IPS DF 19.7 (cell line): ENCODE measurements at regions not wholly inside any gene's neighbourhood (a gene's known extent, or its start where the extent isn't known, plus 50 kb on each side); places are given as distances from the start of the nearest gene placed in this dataset.
"Not testable (repeated sequence)": the region's sequence is repeated elsewhere in the genome, so short reads cannot be mapped to it uniquely, and the experiment has no call there.

ENCODE experiments used
- DNase-seq: peaks from one replicate; pipeline ENCODE4 v3.0.0-alpha.2; 2013; ENCODE audit warnings: low read depth, low spot score

DNA sequence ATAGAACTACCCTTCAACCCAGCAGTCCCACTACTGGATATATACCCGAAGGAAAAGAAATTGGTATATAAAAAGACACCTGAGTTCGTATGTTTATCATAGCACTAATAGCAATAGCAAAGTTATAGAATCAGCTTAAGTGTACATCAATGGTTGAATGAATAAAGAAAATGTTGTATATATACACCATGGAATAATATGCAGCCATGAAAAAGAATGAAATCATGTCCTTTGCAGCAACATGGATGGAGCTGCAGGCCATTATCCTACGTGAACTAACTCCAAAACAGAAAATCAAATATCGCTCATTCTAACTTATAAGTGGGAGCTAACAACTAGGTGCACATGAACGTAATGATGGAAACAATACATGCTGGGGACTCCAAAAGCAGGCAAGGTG lies 143.5 kb upstream of the GK2 start:
- DNase-seq = no peak

DNA sequence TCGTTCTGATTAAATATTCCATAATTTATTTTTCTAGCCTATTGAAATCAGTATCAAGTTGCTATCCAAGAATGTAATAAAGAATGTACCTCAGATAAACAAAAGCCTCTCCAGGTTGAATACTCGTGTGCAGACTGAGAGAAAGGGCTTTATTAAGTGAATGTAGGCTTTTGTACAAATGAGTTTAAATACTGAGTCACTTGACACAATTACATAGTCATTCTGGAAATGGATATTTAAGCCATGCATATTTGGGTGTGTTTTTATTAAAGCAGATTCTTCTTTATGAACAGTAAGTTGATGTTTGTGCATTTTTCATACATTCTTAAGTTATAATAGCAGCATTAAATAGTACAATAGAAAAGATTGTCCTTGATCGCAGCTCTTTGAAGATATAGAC lies 139.8 kb upstream of the GK2 start:
- DNase-seq = no peak

DNA sequence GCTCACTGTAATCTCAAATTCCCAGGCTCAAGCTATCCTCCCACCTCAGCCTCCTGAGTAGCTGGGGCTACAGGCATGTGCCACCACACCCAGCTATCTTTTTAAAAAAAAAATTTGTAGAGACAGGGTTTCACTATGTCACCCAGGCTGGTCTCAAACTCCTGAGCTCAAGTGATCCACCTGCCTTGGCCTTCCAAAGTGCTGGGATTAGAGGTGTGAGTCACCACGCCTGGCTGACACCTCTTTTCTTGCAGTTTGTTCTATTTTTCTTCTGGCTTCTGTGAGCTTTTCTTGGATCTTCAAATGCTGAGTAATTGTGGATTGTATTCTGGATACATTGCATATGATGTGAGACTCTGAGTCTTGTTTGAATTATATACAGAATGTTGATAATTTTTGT lies 137.3 kb upstream of the GK2 start:
- not testable (repeated sequence) for DNase-seq

DNA sequence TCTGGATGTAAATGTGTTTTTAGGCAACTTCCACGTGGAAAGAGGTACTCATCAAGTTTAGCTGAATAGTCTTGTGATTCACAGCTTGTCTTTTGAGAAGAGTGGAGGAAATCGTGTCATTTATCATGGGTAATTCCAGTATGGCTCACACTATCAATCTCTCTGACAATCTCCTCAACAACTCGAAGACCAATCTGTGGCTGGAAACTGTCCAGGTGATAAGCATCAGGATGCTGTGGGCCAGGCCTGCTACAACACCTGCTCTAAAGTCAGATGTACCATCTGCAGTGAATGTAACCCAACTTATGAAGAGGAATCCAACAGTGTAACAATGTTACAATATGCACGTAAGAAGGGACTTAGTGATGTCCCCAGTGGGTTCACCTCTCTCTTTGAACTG lies 132.1 kb upstream of the GK2 start:
- no peak for DNase-seq

DNA sequence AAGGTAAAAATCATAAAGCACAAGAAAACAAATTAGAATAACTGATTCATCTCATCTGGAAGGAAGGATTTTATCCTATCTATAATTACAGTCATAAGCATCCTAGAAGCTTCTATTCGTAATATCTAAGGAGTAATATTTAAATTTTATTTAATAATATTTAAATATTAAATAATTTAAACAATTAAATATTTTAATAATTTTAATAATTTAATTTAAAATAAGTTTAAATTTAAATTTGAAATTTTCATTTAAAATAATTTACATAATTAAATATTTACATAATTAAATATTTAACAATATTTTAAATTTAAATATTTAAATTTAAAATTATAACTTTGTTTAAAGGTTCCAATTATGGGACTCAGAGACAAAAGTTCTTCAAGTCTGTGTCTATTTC lies 127.5 kb upstream of the GK2 start:
- no peak for DNase-seq

DNA sequence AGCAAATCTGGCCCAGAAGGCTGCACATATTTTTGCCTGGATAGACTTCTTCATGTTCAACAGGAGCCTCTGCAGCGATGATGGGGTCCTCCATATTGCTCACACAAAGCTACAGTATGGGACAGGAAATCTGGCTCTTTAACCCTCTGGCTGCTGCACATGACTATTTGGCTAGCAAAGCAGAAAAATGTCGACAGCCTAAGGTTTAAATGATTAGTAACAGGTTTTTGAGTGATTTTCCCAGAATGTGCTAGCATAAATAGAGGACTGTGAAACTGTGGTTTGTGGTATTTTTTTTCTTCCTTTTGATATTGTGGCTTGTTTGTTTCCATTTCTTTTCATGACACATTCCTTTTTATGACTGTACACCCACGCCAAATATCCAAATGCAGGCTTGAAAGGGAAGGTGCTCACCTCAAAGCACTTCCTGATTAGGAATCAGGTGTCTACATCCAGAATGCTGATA lies 120.2 kb upstream of the GK2 start:
- DNase-seq = no peak

DNA sequence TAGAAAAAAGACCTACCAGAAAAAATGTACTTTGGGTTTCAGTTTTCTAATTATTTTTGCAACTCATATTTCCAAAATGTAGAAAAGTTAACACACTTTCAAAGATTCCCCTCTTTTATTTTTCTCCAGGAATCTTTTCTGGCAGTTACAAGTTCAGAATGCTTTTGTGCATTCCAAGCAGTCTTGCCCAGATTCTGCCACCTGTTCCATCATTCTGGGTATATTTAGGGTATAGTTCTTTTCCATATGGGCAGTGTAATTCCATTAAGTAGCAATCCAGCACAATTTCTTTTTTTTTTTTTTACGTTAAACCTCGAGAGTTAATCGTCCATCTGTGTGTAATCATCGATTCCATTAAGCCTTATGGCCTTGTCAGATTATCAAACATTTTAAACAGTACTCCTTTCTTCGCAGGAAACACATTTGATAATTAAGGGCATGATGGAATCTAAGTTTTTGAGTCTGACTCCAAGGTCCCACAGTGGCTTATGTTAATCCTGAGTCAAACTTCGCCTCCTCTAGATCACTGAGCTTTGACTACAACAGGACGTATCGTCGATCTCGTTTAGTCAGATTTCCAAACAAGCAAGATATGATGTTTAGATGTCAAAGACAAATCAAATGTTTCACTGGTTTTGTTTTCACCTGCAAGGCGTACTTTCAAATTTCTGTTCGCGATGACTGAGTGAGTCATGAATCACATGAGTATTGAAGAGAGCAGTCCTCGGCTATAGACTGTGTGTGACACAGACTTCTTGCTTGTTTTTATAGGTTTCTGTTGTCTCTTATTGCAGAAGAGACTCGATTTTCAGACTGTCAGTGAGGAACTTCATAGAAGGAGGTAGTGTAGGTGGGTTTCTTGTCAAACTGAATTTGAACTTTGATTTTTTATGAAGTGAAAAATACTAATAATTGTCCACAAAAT lies 118.9 kb upstream of the GK2 start:
- DNase-seq = no peak

DNA sequence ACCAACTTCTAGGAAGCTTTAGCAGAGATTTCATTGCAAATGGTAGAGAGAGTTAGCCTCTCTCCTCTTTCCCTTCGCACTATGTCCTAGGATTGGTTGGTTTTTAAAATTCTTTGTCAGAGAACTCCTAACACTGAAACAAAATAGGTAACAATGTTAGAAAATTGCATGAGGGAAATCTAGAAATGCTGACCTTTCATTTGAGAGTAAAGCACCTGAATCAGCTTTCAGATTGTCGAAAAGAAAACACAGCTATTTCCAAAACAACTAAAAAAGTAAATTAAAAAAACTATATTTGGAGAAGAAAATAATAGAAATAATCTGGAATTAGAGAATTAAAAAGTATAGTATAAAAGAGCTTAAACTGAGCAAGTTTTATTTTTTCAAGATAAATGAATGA lies 108.1 kb upstream of the GK2 start:
- no peak for DNase-seq

DNA sequence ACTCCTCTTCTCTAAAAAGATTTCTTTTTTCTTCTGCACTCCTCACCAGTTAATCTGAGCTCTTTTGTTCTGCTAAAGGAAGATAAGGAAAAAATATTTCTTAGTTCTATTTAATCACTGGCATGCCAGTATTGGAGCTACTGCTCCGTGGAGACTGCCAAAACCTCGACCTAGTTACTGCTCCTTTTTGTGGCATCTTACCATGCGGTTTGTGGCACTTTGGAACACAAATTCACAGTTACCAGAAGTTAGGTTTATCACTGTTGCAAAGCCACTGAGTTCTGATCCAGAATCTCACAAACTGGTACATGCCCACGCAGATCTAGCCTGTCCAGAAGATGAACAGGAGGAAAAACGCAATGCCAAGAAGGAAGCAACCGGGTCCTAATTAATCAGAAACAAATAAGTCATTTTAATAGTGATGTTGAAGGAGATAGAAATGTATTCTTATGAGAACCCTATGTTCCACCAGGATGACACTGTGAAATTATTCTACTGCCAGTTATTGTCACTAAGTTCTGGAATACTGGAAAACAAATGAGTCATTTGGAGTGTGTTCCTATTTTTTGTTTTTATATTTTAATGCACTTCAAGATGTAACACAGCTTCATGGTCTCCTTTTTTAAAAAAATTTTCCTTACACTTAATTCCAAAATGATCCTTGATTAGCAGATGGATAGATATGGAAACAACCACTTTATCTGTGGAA lies 106.7 kb upstream of the GK2 start:
- no peak for DNase-seq

DNA sequence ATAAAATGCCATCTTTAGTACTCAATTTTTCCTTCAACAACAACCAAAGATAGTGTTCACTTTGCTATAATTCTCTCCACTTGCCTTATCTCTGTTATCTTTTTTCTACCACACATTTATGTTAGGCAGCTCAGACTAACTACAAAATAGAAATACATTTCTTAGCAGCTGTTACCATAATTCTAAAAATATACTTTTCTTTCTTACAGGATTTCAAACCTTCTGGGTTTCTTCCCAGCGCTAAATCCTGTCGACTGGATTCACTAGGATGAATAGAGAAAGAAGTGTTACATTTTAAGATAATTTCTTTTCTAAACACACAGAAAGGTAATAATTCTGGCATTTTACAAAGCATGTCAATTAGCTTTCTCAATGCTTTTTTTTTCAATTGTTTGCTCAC lies 105.5 kb upstream of the GK2 start:
- no peak for DNase-seq

DNA sequence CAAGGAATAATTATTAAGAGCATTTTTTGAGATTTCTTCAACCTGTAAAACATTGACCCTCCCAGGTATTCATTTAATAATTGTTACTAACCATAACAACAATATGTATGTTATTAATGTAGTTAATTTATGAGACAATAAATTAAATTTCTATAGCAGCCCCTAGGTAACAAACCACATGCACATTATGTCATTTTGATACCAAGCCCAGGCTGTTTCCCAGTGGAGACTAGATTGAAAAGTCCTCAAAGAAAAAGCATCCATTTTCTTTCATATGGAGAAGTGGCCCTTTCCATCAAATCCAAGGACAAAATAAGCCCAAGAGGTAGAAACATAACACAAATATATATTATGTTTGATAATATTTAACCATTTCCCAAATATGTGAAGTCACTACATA lies 104.3 kb upstream of the GK2 start:
- no peak for DNase-seq

DNA sequence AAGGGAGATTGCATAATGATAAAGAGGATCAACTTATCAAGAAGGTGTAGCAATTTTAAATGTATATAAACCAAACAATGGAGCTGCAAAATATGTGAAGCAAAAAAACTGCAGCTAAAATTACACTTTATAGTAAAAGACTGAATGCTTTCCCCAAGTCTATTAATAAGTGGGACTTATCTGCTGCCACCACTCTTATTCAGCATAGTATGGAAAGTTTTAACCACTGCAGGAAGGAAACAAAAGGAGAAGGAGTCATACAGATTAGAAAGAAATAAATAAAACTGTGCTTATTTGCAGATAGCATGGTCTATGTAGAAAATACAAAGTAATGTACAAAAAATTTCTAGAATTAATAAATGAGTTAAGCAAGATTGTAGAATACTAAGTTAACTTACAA lies 94.1 kb upstream of the GK2 start:
- DNase-seq = no peak

DNA sequence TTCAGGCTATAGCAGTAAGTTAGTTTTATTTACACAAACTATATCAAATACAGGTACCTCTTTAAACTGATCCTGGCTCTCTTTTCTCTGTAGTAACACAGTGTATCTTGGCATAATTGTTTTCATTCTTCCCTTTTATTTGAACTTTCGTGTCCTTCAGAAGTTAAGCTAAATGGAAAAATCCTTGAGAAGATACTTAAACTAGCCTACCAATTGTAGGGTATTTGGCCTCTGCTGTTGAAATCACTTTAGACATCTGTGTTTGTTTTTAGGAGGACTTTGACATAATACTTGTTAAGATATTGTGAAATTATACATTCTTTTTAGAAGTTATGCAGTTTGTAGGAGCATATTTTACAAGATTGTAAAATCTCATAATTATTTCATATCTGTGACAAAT lies 90.3 kb upstream of the GK2 start:
- DNase-seq = no peak

DNA sequence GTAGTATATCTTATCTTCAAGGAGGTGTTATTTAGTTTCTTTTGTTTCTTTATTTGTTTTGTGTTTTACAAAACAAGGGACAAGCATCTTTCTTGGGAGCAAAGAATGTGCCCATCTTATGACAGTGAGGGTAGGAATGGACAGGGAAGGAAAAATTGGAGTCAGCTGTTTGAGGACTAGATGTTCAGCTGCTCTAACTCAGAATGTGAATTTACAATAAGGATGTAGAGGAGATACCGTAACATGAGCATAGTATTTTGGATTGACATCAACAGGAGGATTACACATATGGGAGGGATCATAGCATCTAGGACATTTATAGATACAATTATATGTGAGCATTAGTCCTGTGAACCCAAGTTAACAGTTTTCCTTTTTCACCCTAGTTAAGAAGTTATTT lies 89.0 kb upstream of the GK2 start:
- DNase-seq = no peak

DNA sequence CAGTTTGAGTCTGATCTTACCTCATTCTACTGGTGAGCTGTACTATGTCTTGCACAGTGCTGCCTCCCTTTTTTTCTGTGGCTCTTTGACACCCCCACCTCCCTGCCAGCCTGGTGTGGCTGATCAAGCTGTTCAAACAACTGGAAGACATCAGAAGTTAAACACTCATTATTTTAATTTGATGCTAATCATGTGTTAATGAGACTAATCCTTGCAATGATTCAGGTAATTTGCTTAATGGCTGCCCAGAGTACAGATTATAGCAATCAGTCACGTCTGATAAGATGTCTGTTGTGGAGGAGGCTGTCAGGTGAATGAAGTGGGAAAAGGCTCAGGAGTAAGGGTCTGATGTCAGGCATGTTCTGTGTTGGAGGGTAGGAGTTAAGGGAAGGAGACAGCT lies 87.4 kb upstream of the GK2 start:
- DNase-seq = no peak

DNA sequence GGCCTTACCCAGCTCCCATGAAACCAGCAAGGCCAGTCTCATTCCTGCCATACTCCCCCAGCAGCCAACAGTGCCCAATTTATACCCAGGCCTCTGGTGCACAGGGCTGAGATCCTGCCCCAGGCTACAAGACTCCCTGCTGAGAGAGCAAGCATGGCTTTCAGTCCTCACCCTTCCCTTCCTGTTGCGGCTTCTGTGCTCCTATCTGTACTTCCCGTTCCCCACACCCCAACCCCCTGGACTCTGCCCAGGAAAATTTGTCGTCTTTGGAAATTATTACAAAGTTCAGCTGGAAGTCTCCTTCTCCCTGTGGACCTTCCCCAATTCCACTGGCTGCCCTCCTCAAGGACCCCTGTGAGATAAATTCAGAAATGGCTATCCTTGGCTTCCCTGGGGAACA lies 84.1 kb upstream of the GK2 start:
- no peak for DNase-seq

DNA sequence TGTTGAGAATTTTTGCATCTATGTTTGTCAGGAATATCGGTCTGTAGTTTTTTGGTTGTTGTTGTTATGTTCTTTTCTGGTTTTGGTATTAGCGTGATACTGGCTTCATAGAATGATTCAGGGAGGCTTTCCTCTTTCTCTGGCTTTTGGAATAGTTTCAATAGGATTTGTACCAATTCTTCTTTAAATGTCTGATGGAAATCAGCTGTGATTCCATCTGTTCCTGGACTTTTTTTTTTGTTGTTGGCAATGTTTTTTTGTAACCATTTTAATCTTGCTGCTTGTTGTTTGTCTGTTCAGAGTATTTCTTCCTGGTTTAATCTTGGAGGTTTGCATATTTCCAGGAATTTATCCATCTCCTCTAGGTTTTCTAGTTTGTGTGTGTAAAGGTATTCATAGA lies 81.5 kb upstream of the GK2 start:
- no peak for DNase-seq

DNA sequence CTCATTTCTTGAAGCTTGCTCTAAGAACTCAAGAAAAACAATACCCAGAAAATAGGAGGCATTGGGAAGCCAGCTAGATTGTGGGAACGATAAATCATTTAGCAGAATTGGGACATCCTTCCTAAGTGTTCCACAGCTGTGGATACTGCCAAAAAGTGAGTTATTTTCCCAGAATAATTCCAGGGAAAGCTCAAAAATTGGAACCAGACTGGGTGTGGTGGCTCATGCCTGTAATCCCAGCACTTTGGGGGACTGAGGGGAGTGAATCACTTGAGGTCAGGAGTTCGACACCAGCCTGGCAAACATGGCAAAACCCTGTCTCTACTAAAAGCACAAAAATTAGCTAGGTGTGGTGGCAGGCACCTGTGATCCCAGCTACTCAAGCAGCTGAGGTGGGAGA lies 68.2 kb upstream of the GK2 start:
- DNase-seq = no peak

DNA sequence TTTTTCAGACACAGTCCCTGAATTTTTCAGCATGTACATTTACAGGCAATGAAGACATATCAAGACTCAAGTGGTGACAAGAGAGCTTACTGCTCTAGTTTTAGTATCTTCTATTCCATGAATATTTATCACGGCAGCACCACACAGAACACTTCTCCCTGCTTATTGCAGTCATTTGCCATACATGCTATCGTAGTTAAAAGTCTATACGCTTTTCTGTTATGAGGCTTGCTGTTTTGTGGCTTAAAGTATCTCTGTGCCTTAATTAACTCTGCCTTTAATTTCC lies 65.4 kb upstream of the GK2 start:
- DNase-seq = no peak

DNA sequence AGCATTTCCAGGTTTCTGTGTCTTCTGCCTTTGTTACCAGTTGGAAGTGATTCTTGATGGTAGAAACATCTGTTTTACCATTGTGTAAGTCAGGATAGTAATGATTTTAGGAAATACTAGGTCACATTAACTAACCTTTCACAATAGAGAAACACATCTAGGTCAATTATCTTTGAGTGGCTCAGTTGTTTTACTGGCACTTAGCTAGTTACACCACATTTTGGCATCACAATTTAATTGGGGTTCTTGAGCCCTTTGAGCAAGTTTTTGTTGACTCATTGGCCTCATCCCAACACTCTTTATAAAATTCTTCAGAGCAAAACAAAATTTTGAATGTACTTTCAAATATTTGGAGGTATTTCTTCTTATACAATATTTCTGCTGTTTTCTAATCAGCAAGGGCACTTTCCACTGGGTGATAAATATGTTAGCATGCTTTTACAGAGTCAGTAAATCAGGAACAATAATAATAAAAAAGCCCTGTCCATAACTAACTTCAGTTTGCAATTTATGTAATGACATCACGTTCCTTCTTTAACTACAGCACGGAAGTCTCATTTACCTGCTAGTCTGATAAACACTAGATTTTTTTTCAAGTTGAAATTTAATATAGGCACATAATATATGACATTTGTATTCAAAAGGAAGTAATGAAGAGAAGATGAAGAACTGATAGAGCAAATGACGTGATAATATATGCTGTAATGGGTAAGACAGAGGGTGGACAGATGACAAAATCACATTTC lies 64.8 kb upstream of the GK2 start:
- no peak for DNase-seq

DNA sequence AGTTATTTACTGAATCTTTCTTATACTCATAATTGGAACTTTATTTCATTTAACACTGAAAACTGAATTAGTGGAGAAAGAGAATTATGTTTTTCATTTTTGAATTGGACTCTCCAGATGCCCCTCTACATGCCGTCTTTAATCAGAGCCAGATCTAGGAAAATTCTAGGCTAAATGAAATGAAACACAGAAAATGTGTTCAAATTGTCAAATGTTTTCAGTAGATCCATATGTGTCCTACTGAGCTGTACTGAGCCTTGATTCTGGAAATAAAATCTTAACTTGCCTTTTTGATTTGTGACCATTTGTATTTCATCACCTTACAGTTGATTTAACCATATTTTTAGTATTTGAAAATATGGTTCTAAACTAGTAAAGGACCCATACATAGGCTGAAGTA lies 64.0 kb upstream of the GK2 start:
- DNase-seq = no peak

DNA sequence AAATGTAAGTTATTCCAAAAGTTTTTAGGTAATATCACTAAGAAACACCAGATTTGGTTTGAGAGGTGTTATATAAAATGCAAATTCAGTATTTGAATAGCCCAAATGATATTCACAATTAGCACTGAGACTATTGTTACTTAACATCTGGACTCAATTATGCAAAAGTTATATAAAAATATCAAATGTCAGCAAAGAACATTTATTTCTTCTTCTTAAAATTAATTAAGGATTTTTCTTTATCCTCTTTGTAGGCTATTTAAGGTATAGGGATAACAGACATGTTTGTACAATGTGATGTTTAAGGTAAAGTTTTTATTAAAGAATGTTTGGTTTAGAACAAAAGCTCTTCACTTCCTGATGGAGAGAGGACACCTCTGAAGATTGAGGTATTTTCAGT lies 63.3 kb upstream of the GK2 start:
- no peak for DNase-seq
